Activated naive CD4-positive, alpha-beta T cell treated with anti-CD3 and anti-CD28 coated beads, Interleukin-2, amount 10 ng/mL, durations not matched to agents 7 days and 5 days (primary cell): ENCODE measurements at regions not wholly inside any gene's neighbourhood (a gene's known extent, or its start where the extent isn't known, plus 50 kb on each side); places are given as distances from the start of the nearest gene placed in this dataset.
"Not testable (repeated sequence)": the region's sequence is repeated elsewhere in the genome, so short reads cannot be mapped to it uniquely, and the experiment has no call there.

Experiments
- CTCF ChIA-PET: fragments of 350-600 bp; sonication (Branson Sonifier 250); formaldehyde crosslinking; loops from one replicate; lab custom pipeline; 2021; ENCODE audit warnings: antibody characterized with exemption; lab: Charles Lee
- DNase-seq: peaks from one replicate; pipeline ENCODE4 v3.0.0-alpha.2; 2020
- H3K27ac Mint-ChIP-seq: one replicate; pipeline ENCODE4 v1.8.0; 2021; ENCODE audit warnings: mild to moderate bottlenecking, moderate library complexity, mixed read lengths
- H3K27me3 Mint-ChIP-seq: one replicate; pipeline ENCODE4 v1.8.0; 2021; ENCODE audit warnings: mild to moderate bottlenecking, mixed read lengths
- H3K36me3 Mint-ChIP-seq: one replicate; pipeline ENCODE4 v1.8.0; 2021; ENCODE audit warnings: mixed read lengths
- H3K4me1 Mint-ChIP-seq: one replicate; pipeline ENCODE4 v1.8.0; 2021; ENCODE audit warnings: mixed read lengths
- H3K4me3 Mint-ChIP-seq: one replicate; pipeline ENCODE4 v1.8.0; 2021; ENCODE audit warnings: mild to moderate bottlenecking, moderate library complexity, mixed read lengths
- H3K9me3 Mint-ChIP-seq: one replicate; pipeline ENCODE4 v1.8.0; 2021; ENCODE audit warnings: mixed read lengths

DNA sequence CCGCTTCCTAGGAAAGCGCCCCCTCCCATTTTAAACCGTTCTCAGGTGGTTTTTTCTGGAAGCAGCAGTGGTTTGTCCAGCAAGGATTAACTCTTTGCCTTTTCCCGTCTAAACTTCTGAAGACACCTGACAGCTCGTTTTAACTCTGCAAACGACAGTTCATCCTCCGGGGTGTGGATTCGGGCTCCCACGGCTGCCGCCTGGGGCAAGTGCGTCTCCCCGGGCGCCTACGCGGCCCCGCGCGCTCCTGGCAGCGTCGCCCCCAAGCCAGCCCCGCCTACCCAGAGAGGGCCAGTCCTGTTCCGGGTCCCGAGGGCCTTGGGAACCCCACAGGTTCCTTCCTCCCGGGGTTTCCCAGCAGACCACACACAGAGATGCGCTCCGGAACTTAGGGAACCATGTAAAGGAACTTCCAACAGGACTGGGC is 54.4 kb downstream of the PRR18 start:
- Mint-ChIP-seq H3K36me3 (no peaks in the 10 kb centered on the region), H3K9me3 (no peaks in the 10 kb centered on the region), H3K4me3 (peak overlapping the region; percentile 61), H3K27ac (no peak overlapping the region), H3K4me1 (peaks cover 43% of the 10 kb centered on the region), H3K27me3 (peaks cover 79% of the 10 kb centered on the region)
- CTCF ChIA-PET, result interaction anchor here (1.1 kb wide), 1 partner anchor 147 kb away, joined by 3 read pairs; no protein-coding TSS in a partner anchor
- peak; percentile 35 for DNase-seq

DNA sequence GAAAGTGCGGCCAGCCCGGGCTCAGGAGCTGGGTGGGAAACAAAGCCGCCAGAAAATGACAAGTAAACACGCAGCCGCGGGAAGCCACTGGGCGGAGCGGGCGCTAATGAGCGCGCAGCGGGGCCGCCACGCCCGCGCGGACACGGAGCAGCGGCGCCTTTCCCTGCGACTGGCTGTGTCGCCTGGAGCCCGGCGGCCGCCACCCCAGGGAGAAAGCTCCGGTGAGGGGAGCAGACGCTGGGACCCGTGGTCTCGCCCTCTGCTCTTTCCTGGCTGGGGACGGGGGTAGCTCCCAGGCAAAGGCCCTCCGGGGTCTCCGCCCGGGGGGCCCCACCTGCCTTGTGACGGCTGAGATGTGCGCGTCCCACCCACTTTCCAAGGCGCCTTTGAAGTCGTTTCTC is 54.9 kb downstream of the PRR18 start:
- CTCF ChIA-PET, result interaction anchor here (1.1 kb wide), 1 partner anchor 147 kb away, joined by 3 read pairs; no protein-coding TSS in a partner anchor
- H3K4me3 Mint-ChIP-seq, result peak overlapping the region; percentile 61
- H3K27me3 Mint-ChIP-seq, result peaks cover 78% of the 10 kb centered on the region
- H3K27ac Mint-ChIP-seq, result no peak overlapping the region
- DNase-seq, result peak; percentile 49
- no peaks in the 10 kb centered on the region for H3K36me3 Mint-ChIP-seq
- H3K4me1 Mint-ChIP-seq, result peaks cover 38% of the 10 kb centered on the region
- H3K9me3 Mint-ChIP-seq, result no peaks in the 10 kb centered on the region

DNA sequence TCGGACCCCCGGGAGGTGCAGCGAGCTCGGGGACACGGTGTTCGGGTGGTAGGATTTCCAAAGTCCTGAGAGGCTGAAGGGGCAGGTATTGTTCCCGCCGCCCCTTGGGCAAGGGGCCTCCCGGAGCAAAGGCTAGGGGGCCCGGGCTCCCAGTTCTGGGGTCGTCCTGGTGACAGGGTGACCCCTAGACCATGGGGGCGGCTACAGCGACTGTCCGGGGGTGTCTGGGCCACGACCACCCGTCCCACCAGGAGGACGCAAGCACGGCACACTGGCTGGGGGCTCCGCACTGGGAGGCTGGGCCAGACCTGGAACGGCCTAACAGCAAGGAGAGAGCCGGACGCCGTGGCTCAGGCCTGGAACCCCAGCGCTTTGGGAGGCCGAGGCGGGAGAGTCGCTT is 55.6 kb downstream of the PRR18 start:
- CTCF ChIA-PET, result no interaction called here
- H3K36me3 Mint-ChIP-seq, result no peaks in the 10 kb centered on the region
- no peaks in the 10 kb centered on the region for H3K9me3 Mint-ChIP-seq
- H3K27me3 Mint-ChIP-seq, result peaks cover 71% of the 10 kb centered on the region
- no peak overlapping the region for H3K27ac Mint-ChIP-seq
- no peak for DNase-seq
- H3K4me3 Mint-ChIP-seq, result no peak overlapping the region
- H3K4me1 Mint-ChIP-seq, result peaks cover 31% of the 10 kb centered on the region

DNA sequence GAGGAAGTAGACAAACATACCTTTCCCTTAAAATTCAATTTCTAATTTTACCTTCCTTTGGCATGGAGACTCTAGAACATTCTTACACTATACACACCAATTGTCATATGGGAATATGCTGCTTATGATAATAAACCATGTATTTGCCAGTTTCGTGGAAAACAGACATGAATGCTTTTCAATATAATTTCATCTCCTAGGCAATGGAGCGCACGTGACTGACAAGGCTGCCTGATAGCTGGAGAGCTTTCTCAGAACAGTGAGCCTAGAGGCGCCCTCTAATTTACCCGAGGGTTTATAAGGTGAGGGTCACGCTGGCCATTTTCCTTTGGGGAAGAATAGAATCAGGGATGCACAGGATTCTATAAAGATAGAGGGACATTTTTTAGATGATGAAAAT is 56.5 kb downstream of the PRR18 start:
- CTCF ChIA-PET, result interaction anchor here (0.9 kb wide), 1 partner anchor 18 kb away, joined by 3 read pairs; no protein-coding TSS in a partner anchor
- Mint-ChIP-seq H3K36me3 (no peaks in the 10 kb centered on the region), H3K4me3 (peak overlapping the region; percentile 26), H3K27me3 (peaks cover 62% of the 10 kb centered on the region), H3K4me1 (peaks cover 27% of the 10 kb centered on the region), H3K9me3 (no peaks in the 10 kb centered on the region), H3K27ac (no peak overlapping the region)
- no peak for DNase-seq

DNA sequence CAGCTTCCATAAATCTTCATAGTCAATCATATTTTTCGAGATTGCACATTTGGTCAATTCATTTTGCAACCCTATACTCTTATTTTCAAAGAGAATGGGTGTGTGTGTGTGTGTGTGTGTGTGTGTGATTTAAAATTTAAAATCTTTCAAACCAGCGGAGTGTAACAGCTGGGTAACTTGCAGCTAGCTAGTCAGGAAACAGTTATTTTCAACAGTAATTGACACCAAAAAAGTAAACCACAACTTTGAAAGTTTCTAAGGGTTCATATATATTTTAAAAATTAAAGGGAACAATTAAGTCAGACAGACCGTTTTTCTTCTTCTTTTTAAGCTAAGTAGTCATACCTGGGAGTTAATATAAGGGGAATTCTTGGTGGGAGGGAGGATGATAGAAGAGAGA is 57.0 kb downstream of the PRR18 start:
- DNase-seq, result no peak
- Mint-ChIP-seq H3K27me3 (peaks cover 58% of the 10 kb centered on the region), H3K36me3 (no peaks in the 10 kb centered on the region), H3K4me1 (peaks cover 30% of the 10 kb centered on the region), H3K27ac (no peak overlapping the region), H3K4me3 (no peak overlapping the region), H3K9me3 (no peaks in the 10 kb centered on the region)
- CTCF ChIA-PET, result interaction anchor here (0.9 kb wide), 1 partner anchor 18 kb away, joined by 3 read pairs; no protein-coding TSS in a partner anchor

DNA sequence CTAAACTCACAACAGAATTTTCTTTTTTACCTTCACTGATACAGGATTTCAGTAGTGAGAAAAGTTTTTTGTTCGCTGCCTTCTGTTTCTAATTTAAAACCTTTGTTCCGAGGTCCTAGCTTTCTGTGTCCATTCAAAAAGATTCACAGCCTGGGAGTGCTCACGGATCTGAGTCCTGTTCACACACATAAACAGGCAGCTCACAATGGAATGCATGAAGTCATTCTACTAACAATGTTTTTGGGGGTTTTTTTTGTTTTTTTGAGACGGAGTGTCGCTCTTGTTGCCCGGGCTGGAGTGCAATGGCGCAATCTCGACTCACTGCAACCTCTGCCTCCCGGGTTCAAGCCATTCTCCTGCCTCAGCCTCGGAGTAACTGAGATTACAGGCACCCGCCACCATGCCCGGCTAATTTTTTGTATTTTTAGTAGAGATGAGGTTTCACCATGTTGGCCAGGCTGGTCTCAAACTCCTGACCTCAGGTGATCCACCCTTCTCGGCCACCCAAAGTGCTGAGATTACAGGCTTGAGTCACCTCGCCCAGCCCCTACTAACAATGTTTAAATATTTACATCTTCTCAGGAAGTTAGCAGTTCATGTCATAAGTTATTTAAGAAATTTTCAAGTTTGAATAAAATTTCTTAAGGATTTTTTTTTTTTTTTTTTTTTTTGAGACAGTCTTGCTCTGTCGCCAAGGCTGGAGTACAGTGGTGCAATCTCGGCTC is 59.0 kb downstream of the PRR18 start:
- DNase-seq, H3K36me3 Mint-ChIP-seq, CTCF ChIA-PET, H3K4me3 Mint-ChIP-seq, H3K27ac Mint-ChIP-seq, H3K9me3 Mint-ChIP-seq: not testable (repeated sequence)
- Mint-ChIP-seq H3K4me1 (peaks cover 40% of the 10 kb centered on the region), H3K27me3 (peaks cover 42% of the 10 kb centered on the region)

DNA sequence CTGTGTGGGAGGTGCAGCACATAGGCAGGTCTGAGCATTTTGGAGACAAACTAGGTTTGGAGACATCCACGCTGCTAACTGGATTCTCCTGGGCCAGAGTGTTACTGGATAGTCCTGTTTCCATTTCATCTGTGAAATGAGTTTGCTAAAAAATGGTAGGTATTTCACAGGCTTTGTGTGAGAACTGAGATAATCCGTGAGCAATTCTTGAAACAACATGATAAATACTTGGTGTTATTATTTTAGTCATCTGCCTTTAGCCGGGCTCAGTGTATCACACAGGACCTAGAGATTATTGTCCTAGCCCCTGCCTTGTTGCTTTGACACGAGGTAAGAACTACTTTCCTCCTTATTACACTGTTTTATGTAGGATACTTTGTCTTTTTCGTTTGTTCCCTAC is 63.0 kb downstream of the PRR18 start:
- Mint-ChIP-seq H3K36me3 (no peaks in the 10 kb centered on the region), H3K27ac (peak overlapping the region; percentile 89), H3K9me3 (no peaks in the 10 kb centered on the region), H3K4me3 (peak overlapping the region; percentile 67), H3K27me3 (peaks cover 40% of the 10 kb centered on the region), H3K4me1 (peaks cover 51% of the 10 kb centered on the region)
- no peak for DNase-seq
- CTCF ChIA-PET, result no interaction called here

DNA sequence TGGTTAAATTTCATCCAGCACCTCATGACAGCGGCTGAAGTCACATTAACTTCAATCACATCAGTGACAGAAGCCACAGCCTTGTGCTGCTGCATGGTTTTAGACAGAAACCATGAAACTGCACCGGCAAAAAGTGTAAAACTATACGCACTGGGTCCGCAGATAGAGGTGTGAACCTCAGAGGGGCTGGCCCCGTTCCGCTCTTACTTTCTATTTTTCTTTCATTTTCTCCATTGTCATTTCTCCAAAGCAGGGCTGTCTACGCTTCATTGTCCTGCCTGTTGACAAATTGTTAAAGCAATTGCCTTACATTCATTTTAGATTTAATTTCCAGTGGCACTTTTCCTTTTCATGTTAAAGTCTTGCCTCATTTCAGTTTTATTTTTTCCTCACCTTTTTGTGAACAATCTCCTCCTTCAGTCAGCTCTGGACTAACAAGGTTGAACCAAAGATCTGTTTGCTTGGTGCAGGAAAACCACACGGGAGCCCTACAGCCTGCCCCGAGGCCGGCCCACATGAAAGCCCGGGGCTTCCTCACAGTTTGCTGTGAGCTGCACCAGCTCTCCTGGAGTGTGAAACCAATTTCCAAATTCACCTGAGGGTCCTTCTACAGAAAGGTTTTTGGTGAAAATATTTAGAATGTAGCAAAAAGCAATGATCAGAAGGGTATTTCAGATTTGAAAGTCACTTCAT is 63.7 kb downstream of the PRR18 start:
- no peaks in the 10 kb centered on the region for H3K9me3 Mint-ChIP-seq
- peak overlapping the region; percentile 67 for H3K4me3 Mint-ChIP-seq
- H3K27ac Mint-ChIP-seq, result peak overlapping the region; percentile 89
- DNase-seq, result peak; percentile 66
- peaks cover 41% of the 10 kb centered on the region for H3K27me3 Mint-ChIP-seq
- H3K4me1 Mint-ChIP-seq, result peaks cover 51% of the 10 kb centered on the region
- no peaks in the 10 kb centered on the region for H3K36me3 Mint-ChIP-seq
- CTCF ChIA-PET, result interaction anchor here (2.2 kb wide), 1 partner anchor 12 kb away, joined by 5 read pairs; no protein-coding TSS in a partner anchor

DNA sequence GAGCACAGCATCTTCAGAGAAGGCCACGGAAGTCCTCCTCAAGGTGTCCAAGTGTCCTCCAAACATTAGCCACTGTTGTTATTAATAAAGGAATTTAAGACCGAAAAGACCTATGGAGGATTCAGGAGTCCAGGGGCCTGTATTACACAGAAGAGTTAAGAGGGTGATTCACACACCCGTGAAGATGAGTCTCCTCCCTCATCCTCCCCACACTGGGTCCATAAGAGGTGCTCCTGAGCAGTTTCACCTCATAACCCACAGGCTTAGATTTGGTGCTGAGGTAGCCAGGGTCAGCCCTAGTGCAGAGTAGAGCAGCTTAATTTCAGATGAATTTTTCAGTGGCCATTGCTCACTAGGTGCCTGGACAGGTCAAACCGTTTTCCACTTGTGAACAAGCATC is 65.3 kb downstream of the PRR18 start:
- H3K9me3 Mint-ChIP-seq, result no peaks in the 10 kb centered on the region
- no peak overlapping the region for H3K27ac Mint-ChIP-seq
- no peak for DNase-seq
- H3K36me3 Mint-ChIP-seq, result no peaks in the 10 kb centered on the region
- no peak overlapping the region for H3K4me3 Mint-ChIP-seq
- peaks cover 38% of the 10 kb centered on the region for H3K27me3 Mint-ChIP-seq
- peaks cover 54% of the 10 kb centered on the region for H3K4me1 Mint-ChIP-seq
- CTCF ChIA-PET, result interaction anchor here (2.2 kb wide), 1 partner anchor 13 kb away, joined by 5 read pairs; no protein-coding TSS in a partner anchor

DNA sequence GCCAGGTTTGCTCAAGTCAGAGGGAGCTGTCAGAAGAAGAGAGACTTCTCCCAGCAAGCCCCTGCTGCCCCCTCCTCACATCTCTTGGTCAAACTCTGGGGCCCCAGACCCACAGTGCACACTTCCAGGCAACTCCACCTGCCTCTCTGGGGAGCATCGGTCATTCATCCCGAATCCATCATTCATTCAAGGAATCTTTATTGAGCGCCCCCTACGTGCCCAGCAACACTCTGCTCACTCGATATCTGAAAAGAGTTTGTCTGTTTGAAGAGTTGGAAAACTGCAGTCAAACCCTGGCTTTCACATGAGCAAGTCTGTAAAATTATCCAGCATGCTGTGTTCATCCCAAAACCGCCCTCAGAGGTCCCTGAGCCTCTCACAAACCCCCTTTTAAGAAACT is 66.2 kb downstream of the PRR18 start:
- H3K9me3 Mint-ChIP-seq, result no peaks in the 10 kb centered on the region
- DNase-seq, result no peak
- peaks cover 46% of the 10 kb centered on the region for H3K27me3 Mint-ChIP-seq
- H3K27ac Mint-ChIP-seq, result no peak overlapping the region
- CTCF ChIA-PET, result no interaction called here
- H3K36me3 Mint-ChIP-seq, result no peaks in the 10 kb centered on the region
- H3K4me1 Mint-ChIP-seq, result peaks cover 59% of the 10 kb centered on the region
- H3K4me3 Mint-ChIP-seq, result no peak overlapping the region

DNA sequence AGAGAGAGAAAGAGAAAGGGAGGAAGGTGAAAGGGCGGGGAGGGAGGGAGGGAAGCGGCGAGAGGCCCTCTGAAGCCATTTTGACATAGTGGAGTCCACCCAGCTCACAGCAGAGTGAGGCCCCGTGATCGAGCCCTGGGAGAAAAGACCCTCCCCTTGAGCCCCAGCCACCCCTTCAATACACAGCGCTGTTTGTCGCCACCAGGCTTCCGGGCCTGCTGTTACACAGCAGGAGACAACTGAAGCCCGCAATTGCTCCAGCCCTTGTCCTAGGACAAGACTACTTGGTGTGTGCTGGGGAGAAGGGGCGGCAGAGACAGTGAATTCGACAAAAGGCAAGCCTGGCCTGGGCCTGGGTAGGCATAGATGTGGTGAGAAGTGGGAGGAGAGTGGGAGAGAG is 67.3 kb downstream of the PRR18 start:
- Mint-ChIP-seq H3K36me3 (no peaks in the 10 kb centered on the region), H3K27me3 (peaks cover 55% of the 10 kb centered on the region), H3K4me3 (no peak overlapping the region), H3K9me3 (no peaks in the 10 kb centered on the region), H3K4me1 (peaks cover 57% of the 10 kb centered on the region), H3K27ac (no peak overlapping the region)
- no peak for DNase-seq
- CTCF ChIA-PET, result no interaction called here

DNA sequence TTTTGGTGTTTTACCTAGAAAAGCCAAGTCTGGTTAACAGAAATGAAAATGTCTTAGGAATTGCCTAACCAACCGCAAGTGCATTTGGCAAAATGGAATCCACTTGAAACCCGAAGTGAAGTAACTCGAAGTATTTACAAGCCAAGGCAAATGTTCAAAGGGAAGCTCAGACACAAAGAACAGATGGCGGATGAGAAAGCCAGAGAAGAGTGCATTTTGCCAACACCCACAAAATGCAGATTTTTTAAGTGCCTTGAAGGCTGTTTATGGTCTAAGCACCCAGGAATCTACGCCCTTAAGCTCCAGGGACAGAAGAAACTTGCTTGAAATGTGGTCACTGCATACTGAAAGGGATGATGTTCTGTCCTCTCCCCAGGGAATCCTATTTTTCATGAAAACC is 70.0 kb upstream of the TBXT start:
- CTCF ChIA-PET, result interaction anchor here (1.5 kb wide), 1 partner anchor 22 kb away, joined by 4 read pairs; no protein-coding TSS in a partner anchor
- H3K9me3 Mint-ChIP-seq, result no peaks in the 10 kb centered on the region

DNA sequence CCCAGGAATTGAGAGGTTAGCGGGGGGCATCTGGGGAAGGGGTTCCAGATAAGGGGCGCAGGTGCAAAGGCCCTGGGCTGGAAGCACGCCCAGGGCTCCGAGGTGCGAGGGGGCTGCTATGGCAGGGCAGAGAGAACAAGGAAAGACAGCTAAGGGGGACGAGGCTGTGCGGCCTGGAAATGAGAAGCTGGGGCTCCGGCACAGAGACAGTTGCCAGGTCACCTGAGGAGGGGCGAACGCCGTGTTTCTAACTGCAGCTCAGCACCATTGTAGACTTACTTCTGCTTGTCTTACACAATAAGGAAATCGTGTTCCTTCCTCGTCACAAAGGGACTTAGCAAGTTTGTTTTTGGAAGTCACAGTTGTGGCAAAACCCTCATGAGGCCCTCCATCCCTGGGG is 68.9 kb upstream of the TBXT start:
- CTCF ChIA-PET, result no interaction called here
- H3K27ac Mint-ChIP-seq, result no peak overlapping the region
- no peaks in the 10 kb centered on the region for H3K36me3 Mint-ChIP-seq
- H3K4me3 Mint-ChIP-seq, result no peak overlapping the region
- H3K27me3 Mint-ChIP-seq, result peaks cover 54% of the 10 kb centered on the region
- H3K9me3 Mint-ChIP-seq, result no peaks in the 10 kb centered on the region
- no peak for DNase-seq
- H3K4me1 Mint-ChIP-seq, result peaks cover 51% of the 10 kb centered on the region

More for the DNA sequence above, 70.0 kb upstream of the TBXT start:
- Mint-ChIP-seq H3K4me1 (peaks cover 47% of the 10 kb centered on the region), H3K36me3 (no peaks in the 10 kb centered on the region), H3K4me3 (no peak overlapping the region), H3K27me3 (peaks cover 64% of the 10 kb centered on the region), H3K27ac (no peak overlapping the region)
- no peak for DNase-seq

DNA sequence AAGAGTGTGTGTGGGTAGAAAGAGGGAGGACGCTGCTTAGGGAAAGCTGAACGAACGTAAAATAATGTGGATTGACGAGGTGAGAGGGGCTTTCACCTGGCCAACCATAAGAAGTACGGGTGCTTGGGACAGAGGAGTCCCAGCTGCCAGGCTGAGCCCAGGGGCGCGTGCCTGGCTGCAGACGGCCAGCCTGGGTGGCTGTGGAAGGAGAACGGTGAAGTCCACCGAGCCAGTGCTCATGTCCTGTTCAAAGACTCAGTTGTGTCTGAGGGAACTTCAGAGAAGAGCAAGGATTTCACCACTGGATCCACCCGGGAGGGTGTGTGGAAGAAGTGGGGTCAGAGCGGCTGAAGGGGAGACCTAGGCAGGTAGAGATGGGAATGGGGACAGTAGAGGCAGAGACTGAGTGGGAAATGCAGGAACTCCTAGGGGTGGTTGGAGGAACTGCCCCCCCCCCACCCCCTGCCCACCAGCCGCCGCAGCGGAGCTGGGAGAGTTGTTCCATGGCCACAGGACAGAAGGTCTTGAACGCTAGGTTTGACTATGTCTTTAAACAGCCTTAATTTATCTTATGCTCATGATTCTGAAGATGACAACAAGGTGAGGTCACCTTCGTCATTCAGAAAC is 68.1 kb upstream of the TBXT start:
- CTCF ChIA-PET, result interaction anchor here (0.6 to 1.5 kb wide), 5 partner anchors 11 to 165 kb away, joined by 3 to 10 read pairs (median 5); no protein-coding TSS in a partner anchor
- peak overlapping the region; percentile 66 for H3K27ac Mint-ChIP-seq
- H3K9me3 Mint-ChIP-seq, result no peaks in the 10 kb centered on the region
- H3K36me3 Mint-ChIP-seq, result no peaks in the 10 kb centered on the region
- H3K4me3 Mint-ChIP-seq, result no peak overlapping the region
- peaks cover 55% of the 10 kb centered on the region for H3K4me1 Mint-ChIP-seq
- peaks cover 46% of the 10 kb centered on the region for H3K27me3 Mint-ChIP-seq
- no peak for DNase-seq
